GM23338 (cell line): ENCODE measurements at regions not wholly inside any gene's neighbourhood (a gene's known extent, or its start where the extent isn't known, plus 50 kb on each side); places are given as distances from the start of the nearest gene placed in this dataset.

Experiments used
- ATAC-seq: fragments of 200-7000 bp; cut with Tn5 transposase; 3 replicates; pipeline ENCODE4 v1.9.1; 2020
- DNase-seq: peaks from one replicate; pipeline ENCODE4 v3.0.0-alpha.2; 2015; ENCODE audit warnings: low spot score
- H2AFZ ChIP-seq: fragments of 200-600 bp; sonication (generic); 2 replicates; pipeline ENCODE4 v1.8.0; 2016; ENCODE audit warnings: antibody characterized with exemption, mild to moderate bottlenecking, moderate library complexity
- H3F3A ChIP-seq: fragments of 200-600 bp; sonication (generic); replicated peaks from 2 replicates; pipeline ENCODE4 v1.8.0; 2017; ENCODE audit warnings: antibody characterized with exemption, mixed run types, low read depth
- H3K27ac ChIP-seq: fragments of 200-600 bp; sonication (generic); 2 replicates; pipeline ENCODE4 v1.6.1; 2016; ENCODE audit warnings: low read depth
- H3K27me3 ChIP-seq: fragments of 200-600 bp; sonication (generic); 2 replicates; pipeline ENCODE4 v1.8.0; 2016; ENCODE audit warnings: mild to moderate bottlenecking, mixed run types, moderate library complexity; ENCODE audit not compliant: insufficient read depth
- H3K36me3 ChIP-seq: fragments of 200-600 bp; sonication (generic); 2 replicates; pipeline ENCODE4 v1.8.0; 2016; ENCODE audit warnings: mild to moderate bottlenecking; ENCODE audit not compliant: insufficient read depth
- H3K4me1 ChIP-seq: fragments of 200-600 bp; sonication (generic); 2 replicates; pipeline ENCODE4 v1.8.0; 2016; ENCODE audit warnings: mild to moderate bottlenecking, moderate library complexity; ENCODE audit not compliant: insufficient read depth
- H3K4me2 ChIP-seq: fragments of 200-600 bp; sonication (generic); 2 replicates; pipeline ENCODE4 v1.7.1; 2017; ENCODE audit warnings: mixed run types
- H3K4me3 ChIP-seq: fragments of 200-600 bp; sonication (generic); 2 replicates; pipeline ENCODE4 v1.6.1; 2016; ENCODE audit warnings: mixed run types
- H3K79me2 ChIP-seq: fragments of 200-600 bp; sonication (generic); replicated peaks from 2 replicates; pipeline ENCODE4 v1.8.0; 2017; ENCODE audit warnings: mild to moderate bottlenecking; ENCODE audit not compliant: insufficient read depth
- H3K9me2 ChIP-seq: fragments of 200-600 bp; sonication (generic); 2 replicates; pipeline ENCODE4 v1.8.0; 2017; ENCODE audit not compliant: insufficient read depth
- H4K20me1 ChIP-seq: fragments of 200-600 bp; sonication (generic); replicated peaks from 2 replicates; pipeline ENCODE4 v1.8.0; 2017; ENCODE audit warnings: mild to moderate bottlenecking; ENCODE audit not compliant: insufficient read depth
- H3K27ac Mint-ChIP-seq: 2 replicates; pipeline ENCODE4 v1.8.0; 2020; ENCODE audit warnings: inconsistent platforms, mild to moderate bottlenecking, moderate library complexity, mixed read lengths
- H3K27me3 Mint-ChIP-seq: 3 replicates; pipeline ENCODE4 v1.8.0; 2022; ENCODE audit warnings: low read depth, mild to moderate bottlenecking, moderate library complexity, mixed read lengths, inconsistent platforms; ENCODE audit not compliant: insufficient read depth, poor library complexity
- H3K36me3 Mint-ChIP-seq: 3 replicates; pipeline ENCODE4 v1.8.0; 2021; ENCODE audit warnings: low read depth, mild to moderate bottlenecking, inconsistent platforms, moderate library complexity, mixed read lengths
- H3K4me1 Mint-ChIP-seq: 3 replicates; pipeline ENCODE4 v1.8.0; 2020; ENCODE audit warnings: mild to moderate bottlenecking, inconsistent platforms, mixed read lengths
- H3K4me3 Mint-ChIP-seq: 3 replicates; pipeline ENCODE4 v1.8.0; 2021; ENCODE audit warnings: moderate library complexity, mild to moderate bottlenecking, inconsistent platforms, mixed read lengths
- H3K9me3 Mint-ChIP-seq: 3 replicates; pipeline ENCODE4 v1.8.0; 2020; ENCODE audit warnings: moderate library complexity, mild to moderate bottlenecking, inconsistent platforms, mixed read lengths
- CREB1 ChIP-seq: fragments of 250-450 bp; sonication (Bioruptor Pico); IDR thresholded peaks from 2 replicates; pipeline ENCODE4 v1.5.0; 2020; ENCODE audit warnings: low read depth, mild to moderate bottlenecking, moderate library complexity
- NANOG ChIP-seq: IDR thresholded peaks from 2 replicates; pipeline ENCODE4 v1.6.1; 2016; ENCODE audit warnings: antibody characterized with exemption, borderline replicate concordance
- POLR2AphosphoS5 ChIP-seq: IDR thresholded peaks from 2 replicates; pipeline ENCODE4 v1.6.1; 2016; ENCODE audit warnings: antibody characterized with exemption, low read depth
- ZNF331 ChIP-seq: fragments of 250-450 bp; sonication (Bioruptor Pico); IDR thresholded peaks from 2 replicates; pipeline ENCODE4 v1.5.0; 2020; ENCODE audit warnings: low read depth, mild to moderate bottlenecking, moderate library complexity
- TF ChIP-seq, protein P1 (sequence below), 2 experiments: fragments of 200-600 bp in 1 of 2; sonication (generic) in 1 of 2; conservative IDR thresholded peaks; 2 replicates each; pipeline versions ENCODE4 v1.5.1 to v1.6.1; 2016 to 2017; ENCODE audit warnings: antibody characterized with exemption in 2 of 2, low read depth in 2 of 2, mild to moderate bottlenecking in 2 of 2, moderate library complexity in 1 of 2
- TF ChIP-seq, protein P2 (sequence below): fragments of 250-450 bp; sonication (Bioruptor Pico); IDR thresholded peaks from 2 replicates; pipeline ENCODE4 v1.5.0; 2020; ENCODE audit warnings: mild to moderate bottlenecking, moderate library complexity

DNA sequence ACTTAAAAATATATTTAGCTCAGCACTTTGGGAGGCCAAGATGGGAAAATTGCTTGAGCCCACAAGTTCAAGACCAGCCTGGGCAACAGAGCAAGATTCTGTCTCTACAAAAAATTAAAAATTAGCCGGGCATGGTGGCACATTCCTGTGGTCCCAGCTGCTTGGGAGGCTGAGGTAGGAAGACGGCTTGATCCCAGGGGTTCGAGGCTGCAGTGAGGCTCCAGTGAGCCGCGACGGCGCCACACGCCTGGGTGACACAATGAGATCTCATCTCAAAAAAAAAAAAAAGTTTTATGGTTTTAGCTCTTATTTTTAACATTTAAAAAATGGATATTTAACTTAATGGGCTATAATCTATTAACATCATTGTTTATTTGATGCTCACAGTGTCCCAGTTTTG is 97.2 kb upstream of the RIPOR2 start (continued):
- TF ChIP-seq ZNF331 (CRISPR knock-in tag) (no peak), POLR2AphosphoS5 (no peak)
- TF ChIP-seq, protein P1, sequence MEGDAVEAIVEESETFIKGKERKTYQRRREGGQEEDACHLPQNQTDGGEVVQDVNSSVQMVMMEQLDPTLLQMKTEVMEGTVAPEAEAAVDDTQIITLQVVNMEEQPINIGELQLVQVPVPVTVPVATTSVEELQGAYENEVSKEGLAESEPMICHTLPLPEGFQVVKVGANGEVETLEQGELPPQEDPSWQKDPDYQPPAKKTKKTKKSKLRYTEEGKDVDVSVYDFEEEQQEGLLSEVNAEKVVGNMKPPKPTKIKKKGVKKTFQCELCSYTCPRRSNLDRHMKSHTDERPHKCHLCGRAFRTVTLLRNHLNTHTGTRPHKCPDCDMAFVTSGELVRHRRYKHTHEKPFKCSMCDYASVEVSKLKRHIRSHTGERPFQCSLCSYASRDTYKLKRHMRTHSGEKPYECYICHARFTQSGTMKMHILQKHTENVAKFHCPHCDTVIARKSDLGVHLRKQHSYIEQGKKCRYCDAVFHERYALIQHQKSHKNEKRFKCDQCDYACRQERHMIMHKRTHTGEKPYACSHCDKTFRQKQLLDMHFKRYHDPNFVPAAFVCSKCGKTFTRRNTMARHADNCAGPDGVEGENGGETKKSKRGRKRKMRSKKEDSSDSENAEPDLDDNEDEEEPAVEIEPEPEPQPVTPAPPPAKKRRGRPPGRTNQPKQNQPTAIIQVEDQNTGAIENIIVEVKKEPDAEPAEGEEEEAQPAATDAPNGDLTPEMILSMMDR (conservative IDR thresholded peaks at IDR 0.05; ENCODE audit: low read depth in 2 of 2): no peak

DNA sequence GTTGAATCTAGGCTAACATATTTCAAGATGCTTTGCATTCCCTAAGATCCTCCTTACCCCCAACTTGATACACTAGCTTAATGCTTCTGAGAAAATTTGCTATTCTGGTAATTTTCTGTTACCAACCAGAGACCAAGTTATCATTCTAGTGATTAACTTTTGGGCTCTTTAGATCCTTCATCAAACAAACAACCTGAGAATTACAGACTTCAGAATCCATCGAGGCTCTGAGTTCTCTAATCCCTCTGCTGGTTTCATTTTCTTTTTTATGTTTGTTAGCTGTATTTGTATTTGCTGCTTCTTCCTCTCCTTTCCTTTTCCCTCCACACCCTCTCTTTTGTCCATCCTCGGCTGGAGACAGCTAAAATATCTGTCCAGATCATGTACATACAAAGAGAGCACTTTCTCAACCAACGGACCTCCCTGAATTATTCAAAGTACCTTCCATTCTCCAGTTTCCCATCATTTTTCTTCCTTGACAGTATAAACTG is 98.7 kb upstream of the RIPOR2 start:
- Histone ChIP-seq H4K20me1 (no peaks in the 10 kb centered on the region), H3F3A (no peaks in the 10 kb centered on the region; the same call in 1 of the 2 replicates), H3K36me3 (no peaks in the 10 kb centered on the region), H3K27me3 (no peaks in the 10 kb centered on the region), H3K4me2 (no peak overlapping the region), H2AFZ (no peak overlapping the region), H3K27ac (no peak overlapping the region), H3K9me2 (no peaks in the 10 kb centered on the region), H3K4me1 (peaks cover 4% of the 10 kb centered on the region; the same call in 1 of the 2 replicates), H3K4me3 (no peak overlapping the region), H3K79me2 (no peaks in the 10 kb centered on the region)
- H3K4me1 Mint-ChIP-seq: no peaks in the 10 kb centered on the region; the same call in 1 of the 3 replicates
- TF ChIP-seq CREB1 (CRISPR knock-in tag) (no peak), NANOG (no peak)
- TF ChIP-seq, protein P2, sequence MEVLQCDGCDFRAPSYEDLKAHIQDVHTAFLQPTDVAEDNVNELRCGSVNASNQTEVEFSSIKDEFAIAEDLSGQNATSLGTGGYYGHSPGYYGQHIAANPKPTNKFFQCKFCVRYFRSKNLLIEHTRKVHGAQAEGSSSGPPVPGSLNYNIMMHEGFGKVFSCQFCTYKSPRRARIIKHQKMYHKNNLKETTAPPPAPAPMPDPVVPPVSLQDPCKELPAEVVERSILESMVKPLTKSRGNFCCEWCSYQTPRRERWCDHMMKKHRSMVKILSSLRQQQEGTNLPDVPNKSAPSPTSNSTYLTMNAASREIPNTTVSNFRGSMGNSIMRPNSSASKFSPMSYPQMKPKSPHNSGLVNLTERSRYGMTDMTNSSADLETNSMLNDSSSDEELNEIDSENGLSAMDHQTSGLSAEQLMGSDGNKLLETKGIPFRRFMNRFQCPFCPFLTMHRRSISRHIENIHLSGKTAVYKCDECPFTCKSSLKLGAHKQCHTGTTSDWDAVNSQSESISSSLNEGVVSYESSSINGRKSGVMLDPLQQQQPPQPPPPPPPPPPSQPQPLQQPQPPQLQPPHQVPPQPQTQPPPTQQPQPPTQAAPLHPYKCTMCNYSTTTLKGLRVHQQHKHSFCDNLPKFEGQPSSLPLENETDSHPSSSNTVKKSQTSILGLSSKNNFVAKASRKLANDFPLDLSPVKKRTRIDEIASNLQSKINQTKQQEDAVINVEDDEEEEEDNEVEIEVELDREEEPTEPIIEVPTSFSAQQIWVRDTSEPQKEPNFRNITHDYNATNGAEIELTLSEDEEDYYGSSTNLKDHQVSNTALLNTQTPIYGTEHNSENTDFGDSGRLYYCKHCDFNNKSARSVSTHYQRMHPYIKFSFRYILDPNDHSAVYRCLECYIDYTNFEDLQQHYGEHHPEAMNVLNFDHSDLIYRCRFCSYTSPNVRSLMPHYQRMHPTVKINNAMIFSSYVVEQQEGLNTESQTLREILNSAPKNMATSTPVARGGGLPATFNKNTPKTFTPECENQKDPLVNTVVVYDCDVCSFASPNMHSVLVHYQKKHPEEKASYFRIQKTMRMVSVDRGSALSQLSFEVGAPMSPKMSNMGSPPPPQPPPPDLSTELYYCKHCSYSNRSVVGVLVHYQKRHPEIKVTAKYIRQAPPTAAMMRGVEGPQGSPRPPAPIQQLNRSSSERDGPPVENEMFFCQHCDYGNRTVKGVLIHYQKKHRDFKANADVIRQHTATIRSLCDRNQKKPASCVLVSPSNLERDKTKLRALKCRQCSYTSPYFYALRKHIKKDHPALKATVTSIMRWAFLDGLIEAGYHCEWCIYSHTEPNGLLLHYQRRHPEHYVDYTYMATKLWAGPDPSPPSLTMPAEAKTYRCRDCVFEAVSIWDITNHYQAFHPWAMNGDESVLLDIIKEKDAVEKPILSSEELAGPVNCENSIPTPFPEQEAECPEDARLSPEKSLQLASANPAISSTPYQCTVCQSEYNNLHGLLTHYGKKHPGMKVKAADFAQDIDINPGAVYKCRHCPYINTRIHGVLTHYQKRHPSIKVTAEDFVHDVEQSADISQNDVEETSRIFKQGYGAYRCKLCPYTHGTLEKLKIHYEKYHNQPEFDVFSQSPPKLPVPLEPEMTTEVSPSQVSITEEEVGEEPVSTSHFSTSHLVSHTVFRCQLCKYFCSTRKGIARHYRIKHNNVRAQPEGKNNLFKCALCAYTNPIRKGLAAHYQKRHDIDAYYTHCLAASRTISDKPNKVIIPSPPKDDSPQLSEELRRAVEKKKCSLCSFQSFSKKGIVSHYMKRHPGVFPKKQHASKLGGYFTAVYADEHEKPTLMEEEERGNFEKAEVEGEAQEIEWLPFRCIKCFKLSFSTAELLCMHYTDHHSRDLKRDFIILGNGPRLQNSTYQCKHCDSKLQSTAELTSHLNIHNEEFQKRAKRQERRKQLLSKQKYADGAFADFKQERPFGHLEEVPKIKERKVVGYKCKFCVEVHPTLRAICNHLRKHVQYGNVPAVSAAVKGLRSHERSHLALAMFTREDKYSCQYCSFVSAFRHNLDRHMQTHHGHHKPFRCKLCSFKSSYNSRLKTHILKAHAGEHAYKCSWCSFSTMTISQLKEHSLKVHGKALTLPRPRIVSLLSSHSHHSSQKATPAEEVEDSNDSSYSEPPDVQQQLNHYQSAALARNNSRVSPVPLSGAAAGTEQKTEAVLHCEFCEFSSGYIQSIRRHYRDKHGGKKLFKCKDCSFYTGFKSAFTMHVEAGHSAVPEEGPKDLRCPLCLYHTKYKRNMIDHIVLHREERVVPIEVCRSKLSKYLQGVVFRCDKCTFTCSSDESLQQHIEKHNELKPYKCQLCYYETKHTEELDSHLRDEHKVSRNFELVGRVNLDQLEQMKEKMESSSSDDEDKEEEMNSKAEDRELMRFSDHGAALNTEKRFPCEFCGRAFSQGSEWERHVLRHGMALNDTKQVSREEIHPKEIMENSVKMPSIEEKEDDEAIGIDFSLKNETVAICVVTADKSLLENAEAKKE (CRISPR knock-in tag): no peak
- TF ChIP-seq, protein P1 (conservative IDR thresholded peaks at IDR 0.05; ENCODE audit: low read depth in 2 of 2): no peak
- no peak overlapping the region for H3K27ac Mint-ChIP-seq
- no peaks in the 10 kb centered on the region for H3K9me3 Mint-ChIP-seq
- H3K27me3 Mint-ChIP-seq: peaks cover 2% of the 10 kb centered on the region
- H3K36me3 Mint-ChIP-seq: no peaks in the 10 kb centered on the region
- no peak overlapping the region for H3K4me3 Mint-ChIP-seq
- ATAC-seq (no peak), DNase-seq (no peak)
